ENCODE measurements at regions not wholly inside any gene's neighbourhood (a gene's known extent, or its start where the extent isn't known, plus 50 kb on each side); places are given as distances from the start of the nearest gene placed in this dataset.
"Not testable (repeated sequence)": the region's sequence is repeated elsewhere in the genome, so short reads cannot be mapped to it uniquely, and the experiment has no call there.

DNA sequence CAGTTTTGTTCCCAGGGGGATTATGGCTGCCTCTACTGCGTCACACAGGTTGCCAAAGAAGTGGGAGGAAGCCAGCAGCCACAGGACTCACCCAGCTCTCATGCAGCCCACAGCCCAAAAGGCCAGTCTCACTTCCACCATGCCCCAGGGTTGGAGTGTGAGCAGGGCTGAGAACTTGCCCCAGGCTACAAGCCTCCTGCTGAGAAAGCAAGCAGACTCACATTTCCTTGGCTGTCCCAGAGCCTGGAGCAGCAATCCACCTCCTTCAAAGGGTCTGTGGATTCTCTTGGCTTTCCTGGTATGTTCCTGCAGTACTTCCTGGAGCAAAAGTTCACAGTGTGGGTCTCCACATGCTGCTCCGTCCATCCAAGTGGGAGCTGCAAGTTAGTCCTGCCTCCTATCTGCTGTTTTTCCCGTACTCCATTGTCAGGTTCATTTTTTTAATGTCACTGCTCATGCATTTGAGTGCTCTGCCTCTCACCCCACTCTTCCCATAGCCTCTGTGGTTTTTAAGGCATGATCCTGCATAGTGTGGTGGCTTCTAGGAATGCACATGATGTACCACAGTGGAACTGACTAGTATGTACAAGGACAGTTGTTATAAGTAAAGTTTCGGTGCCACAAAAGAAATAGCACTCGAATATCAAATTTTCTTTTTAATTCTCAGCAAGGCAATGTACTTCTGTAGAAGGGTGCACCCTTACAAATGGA is 56.2 kb upstream of the ARHGEF7 start:
- DNase-seq: no peak
- intact Hi-C loops (cut with micrococcal nuclease): loop anchor here (10.0 kb wide), 1 partner anchor 464 kb away; no protein-coding TSS in a partner anchor
- TF ChIP-seq, protein P1, sequence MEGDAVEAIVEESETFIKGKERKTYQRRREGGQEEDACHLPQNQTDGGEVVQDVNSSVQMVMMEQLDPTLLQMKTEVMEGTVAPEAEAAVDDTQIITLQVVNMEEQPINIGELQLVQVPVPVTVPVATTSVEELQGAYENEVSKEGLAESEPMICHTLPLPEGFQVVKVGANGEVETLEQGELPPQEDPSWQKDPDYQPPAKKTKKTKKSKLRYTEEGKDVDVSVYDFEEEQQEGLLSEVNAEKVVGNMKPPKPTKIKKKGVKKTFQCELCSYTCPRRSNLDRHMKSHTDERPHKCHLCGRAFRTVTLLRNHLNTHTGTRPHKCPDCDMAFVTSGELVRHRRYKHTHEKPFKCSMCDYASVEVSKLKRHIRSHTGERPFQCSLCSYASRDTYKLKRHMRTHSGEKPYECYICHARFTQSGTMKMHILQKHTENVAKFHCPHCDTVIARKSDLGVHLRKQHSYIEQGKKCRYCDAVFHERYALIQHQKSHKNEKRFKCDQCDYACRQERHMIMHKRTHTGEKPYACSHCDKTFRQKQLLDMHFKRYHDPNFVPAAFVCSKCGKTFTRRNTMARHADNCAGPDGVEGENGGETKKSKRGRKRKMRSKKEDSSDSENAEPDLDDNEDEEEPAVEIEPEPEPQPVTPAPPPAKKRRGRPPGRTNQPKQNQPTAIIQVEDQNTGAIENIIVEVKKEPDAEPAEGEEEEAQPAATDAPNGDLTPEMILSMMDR (IDR thresholded peaks at IDR 0.05; ENCODE audit: borderline replicate concordance): no peak
- H3K4me1 ChIP-seq: no peaks in the 10 kb centered on the region
- no peak overlapping the region for H3K4me3 ChIP-seq
- H3K27ac ChIP-seq (replicated peaks): no peak overlapping the region
- H3K36me3 ChIP-seq: no peaks in the 10 kb centered on the region
- no peaks in the 10 kb centered on the region for H3K9me3 ChIP-seq (replicated peaks)
- H3K27me3 ChIP-seq (ENCODE audit: low read depth): peaks cover 3% of the 10 kb centered on the region

DNA sequence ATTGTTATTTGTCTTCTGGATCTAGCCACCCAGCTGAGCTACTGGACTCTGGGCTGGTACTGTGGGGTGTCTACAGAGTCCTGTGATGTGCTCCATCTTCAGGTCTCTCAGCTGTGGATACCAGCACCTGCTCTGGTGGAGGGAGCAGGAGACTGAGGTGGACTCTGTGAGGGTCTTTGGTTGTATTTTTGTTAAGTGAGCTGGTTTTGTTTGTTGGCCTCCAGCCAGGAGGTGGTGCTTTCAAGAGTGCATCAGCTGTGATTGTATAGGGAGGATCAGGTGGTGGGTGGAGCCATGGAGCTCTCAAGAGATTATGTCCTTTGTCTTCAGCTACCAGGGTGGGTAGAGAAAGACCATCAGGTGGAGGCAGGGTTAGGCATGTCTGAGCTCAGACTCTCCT is 56.8 kb upstream of the ARHGEF7 start:
- H3K4me1 ChIP-seq; H3K36me3 ChIP-seq; H3K27ac ChIP-seq (replicated peaks); H3K9me3 ChIP-seq (replicated peaks); H3K27me3 ChIP-seq (ENCODE audit: low read depth); DNase-seq; H3K4me3 ChIP-seq: not testable (repeated sequence)
- intact Hi-C loops (cut with micrococcal nuclease): loop anchor here (10.0 kb wide), 1 partner anchor 464 kb away; no protein-coding TSS in a partner anchor

- not testable (repeated sequence) for H3K36me3 ChIP-seq; H3K27ac ChIP-seq (replicated peaks); DNase-seq; H3K27me3 ChIP-seq (ENCODE audit: low read depth); H3K4me3 ChIP-seq; H3K9me3 ChIP-seq (replicated peaks)
- H3K4me1 ChIP-seq: peaks cover 13% of the 10 kb centered on the region
- intact Hi-C loops (cut with micrococcal nuclease): loop anchor here (10.0 kb wide), 1 partner anchor 457 kb away; no protein-coding TSS in a partner anchor
Observed at GRCh38 chr13:111051726-111052232, 63.3 kb upstream of the ARHGEF7 start.

- Histone ChIP-seq H3K4me1 (peaks cover 17% of the 10 kb centered on the region), H3K27ac (replicated peaks) (no peak overlapping the region), H3K36me3 (no peaks in the 10 kb centered on the region), H3K9me3 (replicated peaks) (no peaks in the 10 kb centered on the region), H3K4me3 (no peak overlapping the region), H3K27me3 (ENCODE audit: low read depth) (no peaks in the 10 kb centered on the region)
- TF ChIP-seq, protein P1 (IDR thresholded peaks at IDR 0.05; ENCODE audit: borderline replicate concordance): no peak
- no peak for DNase-seq
- intact Hi-C loops (cut with micrococcal nuclease): loop anchor here (10.0 kb wide), 1 partner anchor 456 kb away; no protein-coding TSS in a partner anchor
Observed at GRCh38 chr13:111051041-111051725, 63.9 kb upstream of the ARHGEF7 start.

- intact Hi-C loops (cut with micrococcal nuclease): loop anchor here (10.0 kb wide), 1 partner anchor 456 kb away; no protein-coding TSS in a partner anchor
- H3K36me3 ChIP-seq: no peaks in the 10 kb centered on the region
- TF ChIP-seq, protein P1 (IDR thresholded peaks at IDR 0.05; ENCODE audit: borderline replicate concordance): no peak
- no peak overlapping the region for H3K4me3 ChIP-seq
- no peaks in the 10 kb centered on the region for H3K27me3 ChIP-seq (ENCODE audit: low read depth)
- H3K4me1 ChIP-seq: peaks cover 17% of the 10 kb centered on the region
- H3K9me3 ChIP-seq (replicated peaks): no peaks in the 10 kb centered on the region
- no peak overlapping the region for H3K27ac ChIP-seq (replicated peaks)
- DNase-seq: no peak
Observed at GRCh38 chr13:111050539-111050879, 64.6 kb upstream of the ARHGEF7 start.

GRCh38 chr13:111049791-111050538 is 65.1 kb upstream of the ARHGEF7 start:
- no peaks in the 10 kb centered on the region for H3K27me3 ChIP-seq (ENCODE audit: low read depth)
- intact Hi-C loops (cut with micrococcal nuclease): loop anchor here (5.0 to 10.0 kb wide), 2 partner anchors 133 to 455 kb away; partner anchors contain the start of gene ANKRD10
- peaks cover 17% of the 10 kb centered on the region for H3K4me1 ChIP-seq
- no peak overlapping the region for H3K4me3 ChIP-seq
- no peak for DNase-seq
- no peak overlapping the region for H3K27ac ChIP-seq (replicated peaks)
- H3K36me3 ChIP-seq: no peaks in the 10 kb centered on the region
- TF ChIP-seq, protein P1 (IDR thresholded peaks at IDR 0.05; ENCODE audit: borderline replicate concordance): peak; percentile 69
- no peaks in the 10 kb centered on the region for H3K9me3 ChIP-seq (replicated peaks)

Measured in left ventricle myocardium inferior (tissue), 1 donor.